H1 (cell line): ENCODE measurements at regions not wholly inside any gene's neighbourhood (a gene's known extent, or its start where the extent isn't known, plus 50 kb on each side); places are given as distances from the start of the nearest gene placed in this dataset.

Experiments
- CTCF ChIA-PET: fragments of 300-600 bp; sonication (Branson Sonifier 250); formaldehyde crosslinking; loops from one replicate; lab custom pipeline; 2021; ENCODE audit not compliant: partially characterized antibody; lab: Charles Lee
- POLR2A ChIA-PET: fragments of 300-600 bp; sonication (Branson Sonifier 250); formaldehyde crosslinking; loops from one replicate; lab custom pipeline; 2021; ENCODE audit warnings: inconsistent platforms; ENCODE audit not compliant: partially characterized antibody; lab: Charles Lee
- DNase-seq, 2 experiments: peaks; one replicate each; pipeline versions ENCODE4 v3.0.0 to v3.0.0-alpha.2; 2010 to 2022; ENCODE audit warnings: low spot score in 2 of 2, low read depth in 1 of 2, mixed read lengths in 1 of 2
- FAIRE-seq: peaks from 2 replicates; lab custom pipeline; 2011; peaks lifted over from hg19 to GRCh38; lab: Jason Lieb, UNC
- H2AFZ ChIP-seq: 2 replicates; pipeline ENCODE4 v1.8.1; 2012; ENCODE audit warnings: low read length, inconsistent platforms
- H2AK5ac ChIP-seq: 2 replicates; pipeline ENCODE4 v1.6.1; 2013; ENCODE audit warnings: low read depth, low read length
- H2BK120ac ChIP-seq: replicated peaks from 2 replicates; pipeline ENCODE3; 2013; ENCODE audit warnings: low read depth, low read length, inconsistent platforms
- H2BK12ac ChIP-seq: 2 replicates; pipeline ENCODE4 v1.6.1; 2013; ENCODE audit warnings: low read depth, low read length
- H2BK15ac ChIP-seq: 2 replicates; pipeline ENCODE4 v1.6.1; 2013; ENCODE audit warnings: low read length
- H2BK20ac ChIP-seq: 2 replicates; pipeline ENCODE4 v1.6.1; 2013; ENCODE audit warnings: low read length
- H2BK5ac ChIP-seq: 2 replicates; pipeline ENCODE4 v1.6.1; 2013; ENCODE audit warnings: low read depth, low read length
- H3K14ac ChIP-seq: 2 replicates; pipeline ENCODE4 v1.6.1; 2013; ENCODE audit warnings: inconsistent platforms; ENCODE audit not compliant: insufficient read length
- H3K18ac ChIP-seq: 2 replicates; pipeline ENCODE4 v1.6.1; 2013; ENCODE audit warnings: low read length; ENCODE audit errors: extremely low read depth
- H3K23ac ChIP-seq: 2 replicates; pipeline ENCODE4 v1.6.1; 2013; ENCODE audit warnings: inconsistent platforms; ENCODE audit not compliant: insufficient read length
- H3K23me2 ChIP-seq: 2 replicates; pipeline ENCODE4 v1.6.1; 2013; ENCODE audit warnings: low read depth, low read length
- H3K27ac ChIP-seq: 2 replicates; pipeline ENCODE4 v1.6.1; 2011; ENCODE audit warnings: low read depth, low read length, inconsistent platforms
- H3K27me3 ChIP-seq, 4 experiments: replicated peaks in 1 of 4; 1 replicate in 1 of 4; 2 replicates in 3 of 4; pipeline versions ENCODE4 v1.6.1 to v1.8.1; 2011 to 2013; ENCODE audit warnings: low read length in 3 of 4, mild to moderate bottlenecking in 3 of 4, inconsistent platforms in 2 of 4, mixed read lengths in 2 of 4, moderate library complexity in 1 of 4; ENCODE audit not compliant: control insufficient read depth in 3 of 4, insufficient read depth in 3 of 4; ENCODE audit errors: extremely low read depth in 1 of 4
- H3K36me3 ChIP-seq, 4 experiments: 2 replicates each; pipeline versions ENCODE4 v1.6.1 to v1.8.1; 2011 to 2013; ENCODE audit warnings: mild to moderate bottlenecking in 4 of 4, low read length in 3 of 4, moderate library complexity in 2 of 4, control low read depth in 1 of 4, inconsistent platforms in 1 of 4; ENCODE audit not compliant: insufficient read depth in 4 of 4, control insufficient read depth in 2 of 4
- H3K4ac ChIP-seq: replicated peaks from 2 replicates; pipeline ENCODE3; 2013; ENCODE audit warnings: low read length, low read depth, mixed read lengths, inconsistent platforms; ENCODE audit not compliant: insufficient read length
- H3K4me1 ChIP-seq, 4 experiments: replicated peaks in 1 of 4; 1 replicate in 1 of 4; 2 replicates in 3 of 4; pipeline versions ENCODE4 v1.6.1 to v1.8.1; 2011 to 2013; ENCODE audit warnings: low read length in 3 of 4, inconsistent platforms in 2 of 4, mixed read lengths in 1 of 4; ENCODE audit not compliant: insufficient read depth in 4 of 4, control insufficient read depth in 3 of 4
- H3K4me2 ChIP-seq, 2 experiments: 2 replicates each; pipeline versions ENCODE4 v1.6.1 to v1.8.1; 2011 to 2013; ENCODE audit warnings: low read depth in 2 of 2, low read length in 2 of 2, control low read depth in 1 of 2, inconsistent platforms in 1 of 2, mild to moderate bottlenecking in 1 of 2; ENCODE audit not compliant: insufficient read depth in 1 of 2
- H3K4me3 ChIP-seq, 4 experiments: fragments of 200-600, 300-600 bp in 1 of 4; sonication (generic), shearing (Covaris generic), sonication (Bioruptor Twin) in 1 of 4; 2 replicates each; pipeline versions ENCODE4 v1.5.1 to v1.8.1; 2011 to 2016; ENCODE audit warnings: low read length in 4 of 4, low read depth in 3 of 4, control low read depth in 2 of 4, inconsistent platforms in 2 of 4, mild to moderate bottlenecking in 2 of 4, mixed read lengths in 1 of 4, moderate library complexity in 1 of 4; ENCODE audit not compliant: insufficient read depth in 2 of 4; ENCODE audit errors: extremely low read depth in 1 of 4
- H3K56ac ChIP-seq: replicated peaks from 2 replicates; pipeline ENCODE3; 2013; ENCODE audit warnings: low read depth, mild to moderate bottlenecking, mixed read lengths, low read length, inconsistent platforms; ENCODE audit not compliant: insufficient read length
- H3K79me1 ChIP-seq: 2 replicates; pipeline ENCODE4 v1.6.1; 2013; ENCODE audit warnings: low read depth, low read length, control low read depth
- H3K79me2 ChIP-seq, 2 experiments: 2 replicates each; pipeline versions ENCODE4 v1.6.1 to v1.8.1; 2012 to 2013; ENCODE audit warnings: low read length in 2 of 2, mild to moderate bottlenecking in 2 of 2, inconsistent platforms in 1 of 2; ENCODE audit not compliant: insufficient read depth in 2 of 2, control insufficient read depth in 1 of 2
- H3K9ac ChIP-seq, 4 experiments: replicated peaks in 1 of 4; 1 replicate in 1 of 4; 2 replicates in 3 of 4; pipeline versions ENCODE4 v1.6.1 to v1.8.1; 2011 to 2013; ENCODE audit warnings: low read depth in 3 of 4, low read length in 3 of 4, control low read depth in 2 of 4, mild to moderate bottlenecking in 2 of 4, moderate library complexity in 2 of 4, inconsistent platforms in 1 of 4; ENCODE audit errors: extremely low read depth in 1 of 4
- H3K9me3 ChIP-seq, 2 experiments: 2 replicates each; pipeline versions ENCODE4 v1.6.1 to v1.8.1; 2012 to 2013; ENCODE audit warnings: mild to moderate bottlenecking in 2 of 2, moderate library complexity in 2 of 2, control low read depth in 1 of 2, inconsistent platforms in 1 of 2, low read depth in 1 of 2, low read length in 1 of 2, mixed read lengths in 1 of 2; ENCODE audit not compliant: insufficient read depth in 2 of 2
- H4K20me1 ChIP-seq, 2 experiments: replicated peaks in 1 of 2; 2 replicates each; pipeline versions ENCODE3 to v1.8.1; 2011 to 2013; ENCODE audit warnings: inconsistent platforms in 2 of 2, low read length in 2 of 2, mild to moderate bottlenecking in 1 of 2; ENCODE audit not compliant: insufficient read depth in 2 of 2, control insufficient read depth in 1 of 2
- H4K5ac ChIP-seq: 2 replicates; pipeline ENCODE4 v1.6.1; 2013; ENCODE audit warnings: low read length, low read depth, mixed read lengths, inconsistent platforms; ENCODE audit not compliant: insufficient read length
- H4K8ac ChIP-seq: 2 replicates; pipeline ENCODE4 v1.8.0; 2013; ENCODE audit warnings: mild to moderate bottlenecking, moderate library complexity, low read length, inconsistent platforms; ENCODE audit not compliant: insufficient read depth; ENCODE audit errors: extremely low read depth
- H4K91ac ChIP-seq: replicated peaks from 2 replicates; pipeline ENCODE3; 2013; ENCODE audit warnings: low read length, mixed read lengths, inconsistent platforms; ENCODE audit not compliant: insufficient read length
- ATF2 ChIP-seq: IDR thresholded peaks from 2 replicates; pipeline ENCODE4 v1.6.1; 2012; ENCODE audit warnings: low read length, inconsistent platforms
- CEBPB ChIP-seq: IDR thresholded peaks from 2 replicates; pipeline ENCODE4 v1.6.1; 2012; ENCODE audit warnings: low read depth, low read length
- CTCF ChIP-seq, 3 experiments: IDR thresholded peaks; 1 replicate in 2 of 3; 2 replicates in 1 of 3; pipeline versions ENCODE4 v1.5.1 to v1.6.1; 2011; ENCODE audit warnings: low read length in 3 of 3, mild to moderate bottlenecking in 3 of 3, inconsistent platforms in 2 of 3, low read depth in 1 of 3, moderate library complexity in 1 of 3; ENCODE audit not compliant: insufficient read depth in 1 of 3; ENCODE audit errors: control extremely low read depth in 1 of 3
- JUN ChIP-seq: IDR thresholded peaks from 2 replicates; pipeline ENCODE4 v1.6.1; 2011; ENCODE audit warnings: low read depth, mild to moderate bottlenecking, improper control_type of control experiment, low read length
- SIX5 ChIP-seq: IDR thresholded peaks from 2 replicates; pipeline ENCODE4 v1.6.1; 2011; ENCODE audit warnings: mild to moderate bottlenecking, low read depth, low read length
- SP2 ChIP-seq: IDR thresholded peaks from 2 replicates; pipeline ENCODE4 v1.6.1; 2012; ENCODE audit warnings: mild to moderate bottlenecking, low read length, inconsistent platforms
- TBP ChIP-seq: IDR thresholded peaks from 2 replicates; pipeline ENCODE4 v1.6.1; 2011; ENCODE audit warnings: low read depth, low read length, improper control_type of control experiment
- TEAD4 ChIP-seq: IDR thresholded peaks from 2 replicates; pipeline ENCODE4 v1.6.1; 2012; ENCODE audit warnings: low read depth, low read length, inconsistent platforms, mixed read lengths
- ZNF274 ChIP-seq: IDR thresholded peaks from 2 replicates; pipeline ENCODE4 v1.7.0; 2012; ENCODE audit warnings: low read length, borderline replicate concordance; ENCODE audit errors: extremely low read depth
- WGBS, 2 experiments: shearing (Covaris generic) in 1 of 2; methylation state at CpG; one replicate each; pipeline versions ENCODE4 v1.1.6 to v1.1.7; 2013 to 2015; ENCODE audit warnings: low lambda C conversion rate in 2 of 2, mixed read lengths in 2 of 2, inconsistent platforms in 1 of 2, low coverage in 1 of 2, missing lambda C conversion rate in 1 of 2; ENCODE audit not compliant: insufficient replicate concordance in 2 of 2, insufficient coverage in 1 of 2, insufficient read length in 1 of 2; ENCODE audit errors: extremely low coverage in 1 of 2, missing lambda C conversion rate in 1 of 2; 5-methylcytosine and 5-hydroxymethylcytosine counted together
- TF ChIP-seq, protein P1 (sequence below): IDR thresholded peaks from 2 replicates; pipeline ENCODE4 v1.6.1; 2012; ENCODE audit warnings: inconsistent platforms

GRCh38 chr6:21816231-21816630 lies 222.7 kb downstream of the SOX4 start:
- Histone ChIP-seq H3K4me1 (peaks cover 0 to 4% (median 0%) of the 10 kb centered on the region in 4 experiments; a peak in 2 of 7 replicates), H2BK15ac (no peak overlapping the region), H3K79me2 (peaks cover 0 to 73% of the 10 kb centered on the region in 2 experiments; a peak in 2 of 4 replicates), H3K56ac (no peak overlapping the region), H3K27ac (no peak overlapping the region), H3K79me1 (peaks cover 6% of the 10 kb centered on the region), H2AK5ac (no peak overlapping the region), H2BK5ac (no peak overlapping the region), H4K8ac (no peak overlapping the region), H2BK12ac (no peak overlapping the region), H3K4ac (no peak overlapping the region), H2BK20ac (no peak overlapping the region), H4K5ac (no peak overlapping the region), H3K23me2 (no peaks in the 10 kb centered on the region), H2AFZ (no peak overlapping the region), H3K36me3 (peaks cover 0 to 5% (median 0%) of the 10 kb centered on the region in 4 experiments; a peak in 1 of 8 replicates), H3K4me3 (no peak overlapping the region), H3K27me3 (no peaks in the 10 kb centered on the region), H3K9ac (no peak overlapping the region), H3K14ac (no peak overlapping the region), H3K18ac (no peak overlapping the region), H2BK120ac (no peak overlapping the region), H3K9me3 (no peaks in the 10 kb centered on the region), H3K4me2 (no peak overlapping the region), H3K23ac (no peak overlapping the region), H4K91ac (no peak overlapping the region), H4K20me1 (no peaks in the 10 kb centered on the region)
- WGBS, 2 experiments: 69% methylated on average over 3 of the region's 3 CpGs; no CpG with 5 or more reads in 1 of the 2 experiments
- DNase-seq (no peak), FAIRE-seq (no peak)
- POLR2A ChIA-PET: interaction anchor here (0.7 kb wide), 1 partner anchor 18 kb away, joined by 3 read pairs; no protein-coding TSS in a partner anchor
- CTCF ChIA-PET: interaction anchor here (0.6 kb wide), 1 partner anchor 80 kb away, joined by 3 read pairs; no protein-coding TSS in a partner anchor
- TF ChIP-seq ZNF274 (no peak), SIX5 (no peak), CTCF (IDR thresholded peaks at IDR 0.05; ENCODE audit: control extremely low read depth in 1 of 3, insufficient read depth in 1 of 3, low read depth in 1 of 3, low read length in 3 of 3) (no peak), JUN (no peak), SP2 (no peak), TEAD4 (no peak), CEBPB (no peak), TBP (no peak), ATF2 (no peak)
- TF ChIP-seq, protein P1, sequence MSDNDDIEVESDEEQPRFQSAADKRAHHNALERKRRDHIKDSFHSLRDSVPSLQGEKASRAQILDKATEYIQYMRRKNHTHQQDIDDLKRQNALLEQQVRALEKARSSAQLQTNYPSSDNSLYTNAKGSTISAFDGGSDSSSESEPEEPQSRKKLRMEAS: no peak
